ENCODE measurements at regions not wholly inside any gene's neighbourhood (a gene's known extent, or its start where the extent isn't known, plus 50 kb on each side); places are given as distances from the start of the nearest gene placed in this dataset.

GRCh38 chr19:28289295-28290063 lies 923.5 kb downstream of the UQCRFS1 start:
- no peak for TF ChIP-seq ELF4 (IDR thresholded peaks at IDR 0.05)
- no peak for TF ChIP-seq SP1 (IDR thresholded peaks at IDR 0.05)
- no peak for TF ChIP-seq FOXM1 (IDR thresholded peaks at IDR 0.05; ENCODE audit: borderline replicate concordance)
- TF ChIP-seq TARDBP (IDR thresholded peaks at IDR 0.05): no peak
- TF ChIP-seq PKNOX1 (IDR thresholded peaks at IDR 0.05): no peak
